DMS79 (cell line): ENCODE measurements at regions not wholly inside any gene's neighbourhood (a gene's known extent, or its start where the extent isn't known, plus 50 kb on each side); places are given as distances from the start of the nearest gene placed in this dataset.
"Not testable (repeated sequence)": the region's sequence is repeated elsewhere in the genome, so short reads cannot be mapped to it uniquely, and the experiment has no call there.

ENCODE experiments used
- DNase-seq: peaks from one replicate; lab custom pipeline; 2025; lab: John Stamatoyannopoulos, UW

GRCh38 chr11:42770444-42771065, 541.2 kb upstream of the API5 start:
- DNase-seq, result no peak

- no peak for DNase-seq
Observed at GRCh38 chr11:42772886-42773285, 538.9 kb upstream of the API5 start.

- DNase-seq, result no peak
Observed at GRCh38 chr11:42773729-42774128, 538.1 kb upstream of the API5 start.

- no peak for DNase-seq
Observed at GRCh38 chr11:42774567-42774966, 537.2 kb upstream of the API5 start.

- DNase-seq, result no peak
Observed at GRCh38 chr11:42777776-42778175, 534.0 kb upstream of the API5 start.

GRCh38 chr11:42778193-42778592, 533.6 kb upstream of the API5 start:
- DNase-seq, result no peak

GRCh38 chr11:42779555-42779954, 532.2 kb upstream of the API5 start:
- no peak for DNase-seq

GRCh38 chr11:42786981-42787380, 524.8 kb upstream of the API5 start:
- no peak for DNase-seq

- DNase-seq, result not testable (repeated sequence)
Observed at GRCh38 chr11:42795483-42795882, 516.3 kb upstream of the API5 start.

- no peak for DNase-seq
Observed at GRCh38 chr11:42800041-42800440, 511.8 kb upstream of the API5 start.

GRCh38 chr11:42802201-42802899, 509.4 kb upstream of the API5 start:
- DNase-seq, result no peak

GRCh38 chr11:42806191-42806590, 505.6 kb upstream of the API5 start:
- no peak for DNase-seq

- DNase-seq, result no peak
Observed at GRCh38 chr11:42812361-42812760, 499.4 kb upstream of the API5 start.

- no peak for DNase-seq
Observed at GRCh38 chr11:42812960-42813359, 498.8 kb upstream of the API5 start.

- DNase-seq, result no peak
Observed at GRCh38 chr11:42816471-42816870, 495.3 kb upstream of the API5 start.

GRCh38 chr11:42819126-42819525, 492.7 kb upstream of the API5 start:
- DNase-seq, result no peak

- DNase-seq, result not testable (repeated sequence)
Observed at GRCh38 chr11:42822188-42822587, 489.6 kb upstream of the API5 start.

- no peak for DNase-seq
Observed at GRCh38 chr11:42823546-42823945, 488.2 kb upstream of the API5 start.

GRCh38 chr11:42824067-42824466, 487.7 kb upstream of the API5 start:
- DNase-seq, result no peak

GRCh38 chr11:42825598-42825997, 486.2 kb upstream of the API5 start:
- DNase-seq, result no peak

- DNase-seq, result no peak
Observed at GRCh38 chr11:42827845-42828244, 484.0 kb upstream of the API5 start.

GRCh38 chr11:42837994-42838393, 473.8 kb upstream of the API5 start:
- no peak for DNase-seq

- DNase-seq, result no peak
Observed at GRCh38 chr11:42840176-42840829, 471.5 kb upstream of the API5 start.
